Breast epithelium (tissue), 4 donors: ENCODE measurements at regions not wholly inside any gene's neighbourhood (a gene's known extent, or its start where the extent isn't known, plus 50 kb on each side); places are given as distances from the start of the nearest gene placed in this dataset.

Experiments
- DNase-seq, 2 donors: peaks; one replicate each; pipeline ENCODE4 v3.0.0-alpha.2; 2019; ENCODE audit warnings: low spot score in 2 of 2
- H3K27ac ChIP-seq, 2 donors: fragments of 200-600 bp; sonication (generic) in 1 of 2; one replicate each; pipeline ENCODE4 v1.5.1; 2016 to 2019; ENCODE audit warnings: mild to moderate bottlenecking in 1 of 2
- H3K27me3 ChIP-seq, 2 donors: fragments of 200-600 bp; sonication (generic) in 1 of 2; one replicate each; pipeline versions ENCODE4 v1.5.1 to v1.6.0; 2017 to 2019; ENCODE audit warnings: control low read depth in 1 of 2, mild to moderate bottlenecking in 1 of 2
- H3K36me3 ChIP-seq: fragments of 200-600 bp; one replicate; pipeline ENCODE4 v1.5.1; 2019
- H3K4me1 ChIP-seq, 2 donors: fragments of 200-600 bp; sonication (generic); one replicate each; pipeline ENCODE4 v1.5.1; 2016 to 2019; ENCODE audit warnings: control low read depth in 1 of 2
- H3K4me3 ChIP-seq, 3 donors: fragments of 200-600 bp; sonication (generic); 1 replicate in 2 of 3; 2 replicates in 1 of 3; pipeline ENCODE4 v1.5.1; 2016 to 2019; ENCODE audit warnings: mild to moderate bottlenecking in 3 of 3, moderate library complexity in 2 of 3
- H3K9me3 ChIP-seq, 2 donors: fragments of 200-600 bp; sonication (generic) in 1 of 2; one replicate each; pipeline ENCODE4 v1.5.1; 2016 to 2019; ENCODE audit warnings: control low read depth in 1 of 2
- CTCF ChIP-seq, 3 donors: fragments of 450-650 bp; IDR thresholded peaks; one replicate each; pipeline ENCODE4 v1.5.1; 2016 to 2017; ENCODE audit warnings: antibody characterized with exemption in 3 of 3, mild to moderate bottlenecking in 3 of 3, moderate library complexity in 3 of 3
- POLR2A ChIP-seq: fragments of 450-650 bp; IDR thresholded peaks from one replicate; pipeline ENCODE4 v1.6.1; 2016; ENCODE audit warnings: antibody characterized with exemption, mild to moderate bottlenecking, moderate library complexity
- POLR2AphosphoS5 ChIP-seq, 3 donors: sonication (generic); formaldehyde crosslinking; IDR thresholded peaks; one replicate each; pipeline ENCODE4 v1.6.1; 2017; ENCODE audit warnings: antibody characterized with exemption in 3 of 3
- intact Hi-C: fragments of 100-400 bp; cut with DNase I; formaldehyde crosslinking; loops from one replicate; pipeline ENCODE4 v1.15.1; 2023; ENCODE audit warnings: low total_unique reads

DNA sequence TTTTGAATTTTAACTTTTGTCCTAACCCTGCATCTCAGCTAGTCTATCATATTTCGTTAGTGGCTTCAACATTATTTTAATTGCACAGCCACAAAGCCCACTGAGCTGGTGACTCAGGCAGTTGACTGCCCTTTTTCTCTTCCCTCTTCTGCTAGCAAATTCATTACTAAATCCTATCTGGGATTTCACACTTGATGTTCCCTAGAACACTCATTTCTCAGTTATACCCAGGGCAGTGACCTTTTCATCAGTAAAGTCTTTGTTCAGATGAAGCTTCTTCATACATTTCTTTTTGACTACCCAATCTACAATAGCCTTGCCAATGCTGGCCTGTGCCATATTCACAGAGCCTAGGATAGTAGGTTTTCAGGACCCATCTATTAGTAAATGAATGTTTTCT lies 107.0 kb downstream of the ATXN7L3B start:
- H3K4me3 ChIP-seq, result no peak overlapping the region
- intact Hi-C loops, result no loop called here
- no peak for DNase-seq

GRCh38 chr12:74646831-74647230 lies 109.2 kb downstream of the ATXN7L3B start:
- no peaks in the 10 kb centered on the region for H3K27me3 ChIP-seq
- no peak for TF ChIP-seq CTCF (IDR thresholded peaks at IDR 0.05)
- no peak for TF ChIP-seq POLR2A
- TF ChIP-seq POLR2AphosphoS5 (IDR thresholded peaks at IDR 0.05), result no peak
- no peak for DNase-seq
- intact Hi-C loops, result no loop called here
- no peaks in the 10 kb centered on the region for H3K9me3 ChIP-seq
- H3K36me3 ChIP-seq, result no peaks in the 10 kb centered on the region
- no peak overlapping the region for H3K4me3 ChIP-seq
- H3K27ac ChIP-seq, result no peak overlapping the region
- no peaks in the 10 kb centered on the region for H3K4me1 ChIP-seq

More for the DNA sequence above, 107.0 kb downstream of the ATXN7L3B start:
- no peaks in the 10 kb centered on the region for H3K9me3 ChIP-seq
- no peaks in the 10 kb centered on the region for H3K4me1 ChIP-seq
- no peak overlapping the region for H3K27ac ChIP-seq
- no peaks in the 10 kb centered on the region for H3K36me3 ChIP-seq
- TF ChIP-seq POLR2A, result no peak
- no peak for TF ChIP-seq CTCF (IDR thresholded peaks at IDR 0.05)
- TF ChIP-seq POLR2AphosphoS5 (IDR thresholded peaks at IDR 0.05), result no peak
- H3K27me3 ChIP-seq, result no peaks in the 10 kb centered on the region

DNA sequence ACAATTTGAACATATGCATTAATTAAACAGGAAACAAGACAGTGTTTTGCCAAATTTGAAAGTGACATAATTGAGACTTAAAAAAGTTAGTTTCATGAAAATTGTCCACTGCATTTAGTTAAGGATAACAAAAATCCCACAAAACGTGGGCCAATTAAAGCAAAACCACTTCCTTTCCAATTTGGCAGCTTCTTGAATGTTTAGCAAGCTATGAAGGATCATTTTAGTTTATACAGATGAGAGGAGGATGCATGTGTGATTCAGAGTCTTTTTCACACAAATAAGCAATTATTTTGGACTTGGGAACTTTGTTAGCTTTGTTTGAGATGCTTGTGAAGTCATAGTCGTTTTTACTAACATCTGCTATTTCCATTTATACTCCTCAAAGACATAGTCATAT lies 109.6 kb downstream of the ATXN7L3B start:
- TF ChIP-seq CTCF (IDR thresholded peaks at IDR 0.05), result no peak
- no peak for TF ChIP-seq POLR2AphosphoS5 (IDR thresholded peaks at IDR 0.05)
- intact Hi-C loops, result no loop called here
- no peaks in the 10 kb centered on the region for H3K4me1 ChIP-seq

GRCh38 chr12:74656251-74656650 lies 118.6 kb downstream of the ATXN7L3B start:
- H3K4me3 ChIP-seq, result no peak overlapping the region
- DNase-seq, result no peak
- TF ChIP-seq POLR2A (no peak), POLR2AphosphoS5 (IDR thresholded peaks at IDR 0.05) (no peak), CTCF (IDR thresholded peaks at IDR 0.05) (no peak)
- no peaks in the 10 kb centered on the region for H3K9me3 ChIP-seq
- H3K4me1 ChIP-seq, result no peaks in the 10 kb centered on the region
- intact Hi-C loops, result no loop called here
- H3K36me3 ChIP-seq, result no peaks in the 10 kb centered on the region
- H3K27ac ChIP-seq, result no peak overlapping the region
- no peaks in the 10 kb centered on the region for H3K27me3 ChIP-seq

More for the DNA sequence above, 109.6 kb downstream of the ATXN7L3B start:
- no peak overlapping the region for H3K4me3 ChIP-seq
- H3K36me3 ChIP-seq, result no peaks in the 10 kb centered on the region
- no peaks in the 10 kb centered on the region for H3K27me3 ChIP-seq
- no peaks in the 10 kb centered on the region for H3K9me3 ChIP-seq
- no peak overlapping the region for H3K27ac ChIP-seq
- no peak for DNase-seq

DNA sequence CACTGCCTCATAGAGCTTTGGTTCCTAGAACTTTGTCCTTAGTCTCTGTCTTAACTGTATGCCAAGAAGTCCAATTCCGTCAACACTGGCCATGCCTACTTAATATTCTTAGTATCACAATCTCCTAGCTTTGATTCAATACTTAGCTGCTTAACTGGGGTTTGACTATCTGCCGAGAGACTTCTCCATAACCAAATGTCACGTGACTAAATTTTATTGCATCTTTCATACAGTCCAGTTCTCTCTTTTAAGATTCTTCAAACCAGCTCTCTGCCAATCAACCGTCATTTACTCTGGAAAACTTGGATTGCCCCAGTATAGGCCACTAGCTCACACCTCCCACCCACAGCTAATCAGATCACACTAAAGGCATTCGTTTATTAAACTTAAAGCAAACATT lies 122.8 kb downstream of the ATXN7L3B start:
- no peaks in the 10 kb centered on the region for H3K9me3 ChIP-seq
- H3K36me3 ChIP-seq, result no peaks in the 10 kb centered on the region
- no peak overlapping the region for H3K27ac ChIP-seq
- H3K4me1 ChIP-seq, result no peaks in the 10 kb centered on the region
- intact Hi-C loops, result no loop called here
- H3K4me3 ChIP-seq, result no peak overlapping the region
- H3K27me3 ChIP-seq, result no peaks in the 10 kb centered on the region
- TF ChIP-seq POLR2A, result no peak
- TF ChIP-seq CTCF (IDR thresholded peaks at IDR 0.05), result no peak
- TF ChIP-seq POLR2AphosphoS5 (IDR thresholded peaks at IDR 0.05), result no peak
- no peak for DNase-seq
